GM19240 (cell line): ENCODE measurements at regions not wholly inside any gene's neighbourhood (a gene's known extent, or its start where the extent isn't known, plus 50 kb on each side); places are given as distances from the start of the nearest gene placed in this dataset.
"Not testable (repeated sequence)": the region's sequence is repeated elsewhere in the genome, so short reads cannot be mapped to it uniquely, and the experiment has no call there.

Experiments
- DNase-seq: peaks from one replicate; pipeline ENCODE4 v3.0.0; 2011; ENCODE audit warnings: low spot score; ENCODE audit not compliant: insufficient read length

DNA sequence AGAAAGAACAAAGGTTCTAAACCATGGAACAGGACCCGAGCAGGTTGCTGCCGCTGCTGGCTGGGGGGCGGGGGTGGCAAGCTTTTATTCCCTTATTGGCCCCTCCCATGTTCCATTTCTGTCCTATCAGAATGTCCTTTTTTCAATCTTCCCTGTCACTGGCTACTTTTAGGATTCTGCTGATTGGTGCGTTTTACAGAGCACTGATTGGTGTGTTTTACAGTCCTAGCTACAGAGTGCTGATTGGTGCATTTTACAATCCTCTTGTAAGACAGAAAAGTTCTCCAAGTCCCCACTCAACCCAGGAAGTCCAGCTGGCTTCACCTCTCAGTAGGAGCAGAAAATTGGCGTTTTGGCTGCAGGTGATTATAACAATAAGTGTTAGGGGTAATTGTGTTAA lies 180.9 kb downstream of the KLF13 start:
- DNase-seq, result not testable (repeated sequence)

- DNase-seq, result no peak
Measured at GRCh38 chr15:31508656-31509055, 182.0 kb downstream of the KLF13 start.

GRCh38 chr15:31510057-31510456 lies 183.4 kb downstream of the KLF13 start:
- no peak for DNase-seq

- DNase-seq, result no peak
Measured at GRCh38 chr15:31511707-31512310, 185.2 kb downstream of the KLF13 start.

DNA sequence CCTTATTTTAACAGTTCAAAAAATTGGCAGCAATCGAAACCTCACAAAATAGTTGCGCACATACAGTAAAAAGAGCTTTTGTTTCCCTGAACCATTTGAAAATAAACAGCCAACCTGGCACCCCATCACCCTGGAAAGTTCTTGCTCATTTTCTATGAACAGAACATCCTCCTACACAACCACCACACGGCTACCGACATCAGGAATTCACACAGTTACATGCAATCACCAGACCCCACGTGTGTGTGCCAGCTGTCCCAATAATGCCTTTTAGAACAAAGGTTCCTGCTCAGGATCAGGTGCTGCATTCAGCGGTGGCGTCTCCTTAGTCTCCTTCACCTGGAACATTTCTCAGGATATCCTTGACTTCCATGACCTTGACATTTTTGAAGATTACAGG lies 186.5 kb downstream of the KLF13 start:
- DNase-seq, result no peak

GRCh38 chr15:31516440-31516839 lies 189.8 kb downstream of the KLF13 start:
- DNase-seq, result no peak

GRCh38 chr15:31516874-31517273 lies 190.2 kb downstream of the KLF13 start:
- no peak for DNase-seq

- no peak for DNase-seq
Measured at GRCh38 chr15:31517711-31518110, 191.1 kb downstream of the KLF13 start.

DNA sequence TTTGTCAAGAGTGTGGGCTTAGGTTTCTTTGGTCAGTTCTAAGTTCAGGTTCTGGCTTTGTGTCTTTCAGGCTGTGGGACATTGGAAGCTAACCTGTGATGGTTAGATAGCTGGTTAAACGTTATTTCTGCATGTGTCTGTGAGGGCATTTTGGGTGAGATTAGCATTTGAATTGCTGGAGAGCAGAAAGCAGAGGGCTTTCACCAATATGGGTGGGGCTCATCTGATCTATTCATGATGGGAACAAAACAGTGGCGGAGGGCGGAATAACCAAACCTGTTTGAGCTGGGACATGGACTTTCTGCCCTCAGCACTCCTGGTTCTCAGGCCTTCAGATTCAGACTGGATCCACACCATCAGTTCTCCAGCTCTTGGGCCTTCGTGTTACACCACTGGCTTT lies 195.4 kb downstream of the KLF13 start:
- no peak for DNase-seq

- DNase-seq, result no peak
Measured at GRCh38 chr15:31523027-31523654, 196.5 kb downstream of the KLF13 start.

- DNase-seq, result no peak
Measured at GRCh38 chr15:31523655-31524049, 197.0 kb downstream of the KLF13 start.

DNA sequence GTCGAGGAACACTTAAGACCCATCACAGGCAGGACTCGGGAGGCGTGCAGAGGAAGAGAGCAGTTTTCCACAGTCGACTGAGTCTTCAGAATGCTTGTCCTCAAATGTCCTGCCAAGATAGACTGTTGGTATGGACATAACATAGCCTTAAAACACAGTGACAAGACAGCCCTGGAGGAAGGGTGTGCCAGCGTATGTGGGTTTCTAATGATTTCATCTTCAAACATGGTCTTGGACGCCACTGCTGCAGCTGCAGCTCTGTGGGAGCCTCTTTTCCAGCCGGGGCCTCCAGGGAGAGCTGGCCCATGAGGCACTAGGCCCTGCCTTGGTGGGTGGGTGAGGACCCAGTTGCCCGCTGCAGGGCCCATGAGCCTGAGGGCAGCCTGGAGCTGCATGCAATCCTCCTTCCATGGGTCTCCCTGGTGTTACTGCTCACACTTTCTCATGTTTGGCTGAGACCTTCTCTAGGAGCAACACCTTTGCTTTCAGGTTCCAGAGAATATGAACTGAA lies 198.6 kb downstream of the KLF13 start:
- no peak for DNase-seq

DNA sequence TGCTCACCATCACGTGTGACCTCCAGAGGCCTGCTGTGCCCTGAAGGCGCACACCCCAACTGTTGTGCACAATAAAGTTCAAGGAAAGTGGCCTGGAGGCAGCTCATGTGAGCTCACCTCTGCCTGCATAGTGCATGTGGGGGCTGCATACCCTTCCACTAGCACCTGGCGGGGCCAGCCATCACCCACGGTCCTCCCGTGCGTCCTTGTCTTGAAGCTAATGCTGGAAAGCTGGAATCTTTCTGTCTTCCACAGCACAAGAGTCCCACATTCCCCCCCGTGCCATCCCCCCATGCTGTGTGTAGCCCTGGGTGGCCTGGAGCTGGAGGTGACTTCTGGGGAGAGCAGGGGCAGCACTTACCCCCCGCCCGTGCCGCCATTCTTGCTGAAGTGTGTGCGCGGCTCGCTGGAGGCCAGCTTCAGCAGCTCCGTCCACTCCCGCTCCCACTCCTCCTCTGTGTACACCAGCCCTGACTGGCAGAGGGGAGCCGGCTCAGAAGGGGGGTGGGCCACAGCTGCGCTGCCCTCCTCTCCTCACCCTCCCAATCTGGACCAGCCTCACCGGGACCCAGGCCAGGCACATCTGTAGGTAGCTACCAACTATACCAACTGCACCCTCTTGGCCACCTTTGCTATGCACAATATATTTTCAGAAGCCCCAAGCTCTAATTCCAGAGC lies 199.5 kb downstream of the KLF13 start:
- no peak for DNase-seq

- DNase-seq, result no peak
Measured at GRCh38 chr15:31526916-31527690, 200.5 kb downstream of the KLF13 start.

DNA sequence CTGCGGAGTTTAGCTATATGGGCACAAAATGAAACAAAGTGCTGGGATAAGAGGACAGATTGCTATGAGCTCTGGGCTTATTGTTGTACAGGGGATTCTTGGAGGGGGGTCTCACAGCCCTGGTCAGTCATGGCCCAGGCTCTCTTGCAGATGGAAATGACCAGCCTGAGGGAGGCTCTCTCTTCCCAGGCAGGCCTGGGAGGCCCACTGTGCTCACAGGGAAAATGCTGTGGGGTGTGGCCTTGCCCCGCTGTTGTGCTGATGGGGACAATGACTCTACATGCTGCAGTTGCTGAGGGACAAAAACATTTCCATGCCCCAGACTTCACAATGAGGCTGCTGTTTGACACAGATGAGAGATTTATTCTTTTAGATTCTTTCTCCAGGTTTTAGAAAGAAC lies 202.2 kb downstream of the KLF13 start:
- DNase-seq, result no peak

DNA sequence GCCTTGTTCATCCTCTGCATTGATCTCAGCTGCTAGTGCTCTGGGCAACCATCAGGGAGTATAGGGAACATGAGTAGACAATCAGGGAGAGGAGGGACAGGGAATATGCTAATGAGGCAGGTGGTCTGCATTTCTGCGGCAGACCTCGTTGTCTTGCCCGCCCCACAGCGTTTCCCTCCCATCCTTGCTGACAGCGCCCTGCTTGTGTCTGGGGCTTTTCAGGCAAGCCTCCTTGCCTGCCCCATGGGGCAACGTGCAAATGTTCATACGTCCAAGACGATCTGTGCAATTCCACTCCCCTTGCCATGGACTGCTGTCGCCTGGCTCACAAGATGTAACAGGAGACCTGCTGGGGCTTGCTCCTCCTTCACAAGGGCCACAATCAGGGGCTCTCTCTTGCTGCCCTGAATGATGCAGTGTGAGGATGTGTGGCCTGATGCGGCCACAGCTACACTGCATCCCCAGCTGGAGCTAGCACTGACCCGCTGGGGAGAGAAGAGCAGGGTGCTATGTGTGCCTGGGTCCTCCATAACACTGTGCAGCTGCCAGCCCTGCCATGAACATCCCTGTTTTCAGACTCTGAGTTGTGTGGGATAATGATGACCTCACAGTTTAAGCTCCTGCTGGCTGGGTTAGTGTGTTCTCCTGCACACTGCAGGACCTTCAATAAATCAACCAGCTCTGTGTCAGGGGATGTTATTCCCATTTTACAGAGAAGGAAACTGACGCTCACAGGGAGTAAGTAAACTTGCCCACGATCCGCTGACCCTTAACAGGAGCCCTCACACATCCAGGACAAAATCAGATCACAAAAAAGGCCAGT lies 211.3 kb downstream of the KLF13 start:
- no peak for DNase-seq

GRCh38 chr15:31540633-31541032 lies 214.0 kb downstream of the KLF13 start:
- DNase-seq, result no peak

- no peak for DNase-seq
Measured at GRCh38 chr15:31544361-31544760, 217.7 kb downstream of the KLF13 start.

- no peak for DNase-seq
Measured at GRCh38 chr15:31545257-31545656, 218.6 kb downstream of the KLF13 start.

DNA sequence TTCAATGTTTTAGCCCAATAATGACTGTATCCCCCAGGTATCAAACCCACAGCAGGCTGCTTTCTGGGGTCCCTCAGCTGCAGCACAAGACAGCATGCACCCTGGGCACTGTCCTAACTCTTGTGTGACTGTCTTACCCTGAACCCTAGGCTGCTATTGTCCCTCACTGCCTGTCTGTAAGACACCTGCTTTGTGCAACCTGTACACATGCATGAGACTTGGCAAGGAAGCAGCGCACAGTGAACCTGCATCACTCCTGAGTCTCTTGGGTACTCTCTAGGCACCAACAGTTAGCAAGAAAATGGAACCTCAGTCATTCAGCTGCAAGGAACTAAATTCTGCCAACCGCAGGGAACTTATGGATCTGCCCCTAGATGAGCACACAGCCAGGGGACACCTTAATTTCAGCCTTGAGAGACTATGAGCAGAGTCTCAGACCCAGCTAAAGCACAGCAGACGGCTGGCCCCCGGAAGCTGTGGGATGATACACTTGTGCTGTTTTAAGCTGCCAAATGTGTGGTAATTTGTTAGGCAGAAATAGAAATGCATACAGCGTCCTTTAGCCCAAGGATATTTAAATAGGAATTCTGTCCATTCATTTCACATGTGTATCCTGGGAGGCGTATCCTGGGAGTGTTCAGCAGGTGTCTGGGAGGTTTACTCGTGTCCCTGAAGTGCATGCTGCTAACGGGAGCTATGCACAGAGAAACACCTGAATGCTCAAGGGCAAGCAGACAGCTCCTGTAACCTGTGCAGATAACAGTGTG lies 223.8 kb downstream of the KLF13 start:
- no peak for DNase-seq
